SU-DHL-6 (cell line): ENCODE measurements at regions not wholly inside any gene's neighbourhood (a gene's known extent, or its start where the extent isn't known, plus 50 kb on each side); places are given as distances from the start of the nearest gene placed in this dataset.

Experiments used
- EZH2phosphoT487 ChIP-seq: fragments of 200-600 bp; sonication (generic), shearing (Covaris generic); conservative IDR thresholded peaks from 2 replicates; pipeline ENCODE4 v1.6.1; 2018; ENCODE audit warnings: mild to moderate bottlenecking, antibody characterized with exemption, low read length, moderate library complexity, mixed read lengths
- TF ChIP-seq, protein P1 (sequence below): fragments of 200-600 bp; sonication (generic); IDR thresholded peaks from one replicate; pipeline ENCODE4 v1.5.1; 2017; ENCODE audit warnings: antibody characterized with exemption, mild to moderate bottlenecking, low read length, moderate library complexity; ENCODE audit not compliant: insufficient read depth, poor library complexity, severe bottlenecking

DNA sequence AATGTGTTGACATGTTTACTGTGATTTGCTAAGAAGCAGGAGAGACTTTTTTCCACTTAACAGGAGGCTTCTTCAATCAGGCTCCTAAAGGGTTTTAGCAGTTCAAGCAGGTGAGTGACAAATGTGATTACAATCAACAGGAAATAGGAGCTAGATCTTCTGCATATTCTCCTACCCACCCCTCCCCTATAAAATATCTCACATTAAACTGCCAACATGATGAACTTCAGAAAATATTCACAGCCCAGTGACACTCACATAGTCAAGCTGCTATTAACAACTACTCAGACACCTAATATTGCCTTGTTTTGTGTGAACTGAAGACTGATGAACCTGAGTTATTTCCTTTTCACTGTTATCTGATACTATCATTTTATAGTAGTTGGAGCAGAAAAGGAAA, 55.9 kb upstream of the ANTXR2 start:
- TF ChIP-seq, protein P1, sequence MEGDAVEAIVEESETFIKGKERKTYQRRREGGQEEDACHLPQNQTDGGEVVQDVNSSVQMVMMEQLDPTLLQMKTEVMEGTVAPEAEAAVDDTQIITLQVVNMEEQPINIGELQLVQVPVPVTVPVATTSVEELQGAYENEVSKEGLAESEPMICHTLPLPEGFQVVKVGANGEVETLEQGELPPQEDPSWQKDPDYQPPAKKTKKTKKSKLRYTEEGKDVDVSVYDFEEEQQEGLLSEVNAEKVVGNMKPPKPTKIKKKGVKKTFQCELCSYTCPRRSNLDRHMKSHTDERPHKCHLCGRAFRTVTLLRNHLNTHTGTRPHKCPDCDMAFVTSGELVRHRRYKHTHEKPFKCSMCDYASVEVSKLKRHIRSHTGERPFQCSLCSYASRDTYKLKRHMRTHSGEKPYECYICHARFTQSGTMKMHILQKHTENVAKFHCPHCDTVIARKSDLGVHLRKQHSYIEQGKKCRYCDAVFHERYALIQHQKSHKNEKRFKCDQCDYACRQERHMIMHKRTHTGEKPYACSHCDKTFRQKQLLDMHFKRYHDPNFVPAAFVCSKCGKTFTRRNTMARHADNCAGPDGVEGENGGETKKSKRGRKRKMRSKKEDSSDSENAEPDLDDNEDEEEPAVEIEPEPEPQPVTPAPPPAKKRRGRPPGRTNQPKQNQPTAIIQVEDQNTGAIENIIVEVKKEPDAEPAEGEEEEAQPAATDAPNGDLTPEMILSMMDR: no peak
- no peak for TF ChIP-seq EZH2phosphoT487
